ENCODE measurements at regions not wholly inside any gene's neighbourhood (a gene's known extent, or its start where the extent isn't known, plus 50 kb on each side); places are given as distances from the start of the nearest gene placed in this dataset.

GRCh38 chr3:70755526-70755925 is 443.1 kb upstream of the MDFIC2 start:
- TF ChIP-seq, protein P1, sequence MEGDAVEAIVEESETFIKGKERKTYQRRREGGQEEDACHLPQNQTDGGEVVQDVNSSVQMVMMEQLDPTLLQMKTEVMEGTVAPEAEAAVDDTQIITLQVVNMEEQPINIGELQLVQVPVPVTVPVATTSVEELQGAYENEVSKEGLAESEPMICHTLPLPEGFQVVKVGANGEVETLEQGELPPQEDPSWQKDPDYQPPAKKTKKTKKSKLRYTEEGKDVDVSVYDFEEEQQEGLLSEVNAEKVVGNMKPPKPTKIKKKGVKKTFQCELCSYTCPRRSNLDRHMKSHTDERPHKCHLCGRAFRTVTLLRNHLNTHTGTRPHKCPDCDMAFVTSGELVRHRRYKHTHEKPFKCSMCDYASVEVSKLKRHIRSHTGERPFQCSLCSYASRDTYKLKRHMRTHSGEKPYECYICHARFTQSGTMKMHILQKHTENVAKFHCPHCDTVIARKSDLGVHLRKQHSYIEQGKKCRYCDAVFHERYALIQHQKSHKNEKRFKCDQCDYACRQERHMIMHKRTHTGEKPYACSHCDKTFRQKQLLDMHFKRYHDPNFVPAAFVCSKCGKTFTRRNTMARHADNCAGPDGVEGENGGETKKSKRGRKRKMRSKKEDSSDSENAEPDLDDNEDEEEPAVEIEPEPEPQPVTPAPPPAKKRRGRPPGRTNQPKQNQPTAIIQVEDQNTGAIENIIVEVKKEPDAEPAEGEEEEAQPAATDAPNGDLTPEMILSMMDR (conservative IDR thresholded peaks at IDR 0.05; ENCODE audit: low read length), result no peak
- no peak for TF ChIP-seq EZH2phosphoT487 (IDR thresholded peaks at IDR 0.05; ENCODE audit: borderline replicate concordance, low read depth, low read length)

Data from OCI-LY7 (cell line).